ENCODE measurements at regions not wholly inside any gene's neighbourhood (a gene's known extent, or its start where the extent isn't known, plus 50 kb on each side); places are given as distances from the start of the nearest gene placed in this dataset.

DNA sequence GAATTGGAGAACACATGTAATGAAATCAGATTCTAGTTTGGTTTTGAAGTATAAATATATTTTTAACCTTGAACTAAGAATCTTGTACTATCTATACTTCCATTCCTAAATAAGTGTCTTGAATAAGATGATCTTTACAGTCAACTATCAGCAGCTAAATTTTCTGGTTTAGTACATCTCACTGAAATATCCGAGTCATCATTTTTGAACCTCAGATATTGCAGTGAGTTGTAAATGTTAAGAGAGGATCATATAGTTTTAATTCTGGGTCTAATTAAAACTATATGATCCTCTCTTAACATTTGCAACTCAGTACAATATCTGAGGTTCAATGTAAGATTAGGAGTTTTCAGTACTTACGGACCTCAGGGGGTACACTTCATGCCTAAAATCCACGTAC lies 768.8 kb upstream of the ADAMTS5 start:
- 94% methylated on average over 3 of the region's 3 CpGs for WGBS (ENCODE audit: low lambda C conversion rate, missing lambda C conversion rate)
- H3K27me3 ChIP-seq = no peaks in the 10 kb centered on the region
- no peak overlapping the region for H2AFZ ChIP-seq
- no peaks in the 10 kb centered on the region for H3K79me2 ChIP-seq
- no peak for TF ChIP-seq EZH2 (IDR thresholded peaks at IDR 0.05; ENCODE audit: borderline replicate concordance)
- TF ChIP-seq, protein P1, sequence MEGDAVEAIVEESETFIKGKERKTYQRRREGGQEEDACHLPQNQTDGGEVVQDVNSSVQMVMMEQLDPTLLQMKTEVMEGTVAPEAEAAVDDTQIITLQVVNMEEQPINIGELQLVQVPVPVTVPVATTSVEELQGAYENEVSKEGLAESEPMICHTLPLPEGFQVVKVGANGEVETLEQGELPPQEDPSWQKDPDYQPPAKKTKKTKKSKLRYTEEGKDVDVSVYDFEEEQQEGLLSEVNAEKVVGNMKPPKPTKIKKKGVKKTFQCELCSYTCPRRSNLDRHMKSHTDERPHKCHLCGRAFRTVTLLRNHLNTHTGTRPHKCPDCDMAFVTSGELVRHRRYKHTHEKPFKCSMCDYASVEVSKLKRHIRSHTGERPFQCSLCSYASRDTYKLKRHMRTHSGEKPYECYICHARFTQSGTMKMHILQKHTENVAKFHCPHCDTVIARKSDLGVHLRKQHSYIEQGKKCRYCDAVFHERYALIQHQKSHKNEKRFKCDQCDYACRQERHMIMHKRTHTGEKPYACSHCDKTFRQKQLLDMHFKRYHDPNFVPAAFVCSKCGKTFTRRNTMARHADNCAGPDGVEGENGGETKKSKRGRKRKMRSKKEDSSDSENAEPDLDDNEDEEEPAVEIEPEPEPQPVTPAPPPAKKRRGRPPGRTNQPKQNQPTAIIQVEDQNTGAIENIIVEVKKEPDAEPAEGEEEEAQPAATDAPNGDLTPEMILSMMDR (IDR thresholded peaks at IDR 0.05; ENCODE audit: poor library complexity) = no peak
- no peak for DNase-seq (ENCODE audit: low spot score)
- H3K4me3 ChIP-seq = no peak overlapping the region
- H3K4me1 ChIP-seq (ENCODE audit: insufficient read depth) = no peaks in the 10 kb centered on the region
- no peak overlapping the region for H3K4me2 ChIP-seq
- H3K9me2 ChIP-seq (replicated peaks; ENCODE audit: insufficient read depth) = no peaks in the 10 kb centered on the region
- H4K20me1 ChIP-seq (ENCODE audit: insufficient read depth, poor library complexity, severe bottlenecking) = no peaks in the 10 kb centered on the region
- H3K27ac ChIP-seq = no peak overlapping the region
- no peaks in the 10 kb centered on the region for H3K9me3 ChIP-seq (ENCODE audit: low read depth)
- no peaks in the 10 kb centered on the region for H3K36me3 ChIP-seq (replicated peaks; ENCODE audit: insufficient read depth, low read depth)

DNA sequence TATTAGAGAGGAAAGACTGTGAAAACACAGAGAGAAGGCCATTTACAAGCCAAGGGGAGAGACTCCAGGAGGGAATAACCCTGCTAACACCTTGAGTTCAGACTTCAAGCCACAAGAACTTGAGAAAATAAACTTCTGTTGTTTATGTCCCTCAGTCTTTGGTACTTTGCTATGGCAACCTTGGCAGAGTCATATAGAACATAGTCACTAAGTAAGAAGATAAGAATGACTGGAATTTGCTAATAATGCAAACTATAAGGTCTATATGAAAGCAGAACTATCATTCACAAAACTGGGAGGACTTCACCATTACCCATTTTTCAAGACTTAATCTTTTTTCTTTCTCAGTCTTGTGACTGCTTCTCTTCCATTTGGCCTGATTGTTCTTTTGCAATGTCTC lies 767.3 kb upstream of the ADAMTS5 start:
- Histone ChIP-seq H3K36me3 (replicated peaks; ENCODE audit: insufficient read depth, low read depth) (no peaks in the 10 kb centered on the region), H3K27me3 (no peaks in the 10 kb centered on the region), H3K9me2 (replicated peaks; ENCODE audit: insufficient read depth) (no peaks in the 10 kb centered on the region), H3K9me3 (ENCODE audit: low read depth) (no peaks in the 10 kb centered on the region), H3K79me2 (no peaks in the 10 kb centered on the region), H3K27ac (no peak overlapping the region), H4K20me1 (ENCODE audit: insufficient read depth, poor library complexity, severe bottlenecking) (no peaks in the 10 kb centered on the region), H3K4me1 (ENCODE audit: insufficient read depth) (no peaks in the 10 kb centered on the region), H3K4me2 (no peak overlapping the region), H2AFZ (no peak overlapping the region), H3K4me3 (no peak overlapping the region)
- DNase-seq (ENCODE audit: low spot score) = no peak
- TF ChIP-seq, protein P1 (IDR thresholded peaks at IDR 0.05; ENCODE audit: poor library complexity) = no peak

- H3K4me1 ChIP-seq (ENCODE audit: insufficient read depth) = no peaks in the 10 kb centered on the region
- H3K36me3 ChIP-seq (replicated peaks; ENCODE audit: insufficient read depth, low read depth) = no peaks in the 10 kb centered on the region
- no peak overlapping the region for H3K4me3 ChIP-seq
- H3K27me3 ChIP-seq = no peaks in the 10 kb centered on the region
- H3K4me2 ChIP-seq = no peak overlapping the region
- no peaks in the 10 kb centered on the region for H3K9me2 ChIP-seq (replicated peaks; ENCODE audit: insufficient read depth)
- H3K79me2 ChIP-seq = no peaks in the 10 kb centered on the region
- H3K9me3 ChIP-seq (ENCODE audit: low read depth) = no peaks in the 10 kb centered on the region
- WGBS (ENCODE audit: low lambda C conversion rate, missing lambda C conversion rate) = 86% methylated on average over 1 of the region's 1 CpG
- no peaks in the 10 kb centered on the region for H4K20me1 ChIP-seq (ENCODE audit: insufficient read depth, poor library complexity, severe bottlenecking)
- no peak overlapping the region for H3K27ac ChIP-seq
- TF ChIP-seq, protein P1 (IDR thresholded peaks at IDR 0.05; ENCODE audit: poor library complexity) = no peak
- TF ChIP-seq EZH2phosphoT487 (IDR thresholded peaks at IDR 0.05; ENCODE audit: low read depth, severe bottlenecking, unreplicated experiment) = no peak
- no peak for TF ChIP-seq EZH2 (IDR thresholded peaks at IDR 0.05; ENCODE audit: borderline replicate concordance)
- DNase-seq (ENCODE audit: low spot score) = no peak
- H2AFZ ChIP-seq = no peak overlapping the region
These were observed 759.0 kb upstream of the ADAMTS5 start for GRCh38 chr21:27725916-27726315.

GRCh38 chr21:27722095-27722494 lies 755.2 kb upstream of the ADAMTS5 start:
- Histone ChIP-seq H3K27me3 (no peaks in the 10 kb centered on the region), H3K4me2 (peak overlapping the region; percentile 4), H3K9me2 (replicated peaks; ENCODE audit: insufficient read depth) (no peaks in the 10 kb centered on the region), H3K79me2 (no peaks in the 10 kb centered on the region), H3K36me3 (replicated peaks; ENCODE audit: insufficient read depth, low read depth) (no peaks in the 10 kb centered on the region), H3K4me3 (no peak overlapping the region), H2AFZ (no peak overlapping the region), H3K27ac (peak overlapping the region; percentile 64), H3K9me3 (ENCODE audit: low read depth) (no peaks in the 10 kb centered on the region), H3K4me1 (ENCODE audit: insufficient read depth) (no peaks in the 10 kb centered on the region), H4K20me1 (ENCODE audit: insufficient read depth, poor library complexity, severe bottlenecking) (no peaks in the 10 kb centered on the region)
- TF ChIP-seq EZH2 (IDR thresholded peaks at IDR 0.05; ENCODE audit: borderline replicate concordance) = no peak
- TF ChIP-seq, protein P1 (IDR thresholded peaks at IDR 0.05; ENCODE audit: poor library complexity) = no peak
- DNase-seq (ENCODE audit: low spot score) = peak; percentile 22
